GM12864 (cell line): ENCODE measurements at regions not wholly inside any gene's neighbourhood (a gene's known extent, or its start where the extent isn't known, plus 50 kb on each side); places are given as distances from the start of the nearest gene placed in this dataset.

Experiments used
- DNase-seq: peaks from one replicate; pipeline ENCODE4 v3.0.0-alpha.2; 2011; ENCODE audit warnings: low read depth
- H3K4me3 ChIP-seq: 2 replicates; pipeline ENCODE4 v1.5.1; 2011; ENCODE audit warnings: mild to moderate bottlenecking, low read depth, low read length, control low read depth
- CTCF ChIP-seq: IDR thresholded peaks from 2 replicates; pipeline ENCODE4 v1.5.1; 2011; ENCODE audit warnings: low read depth, mild to moderate bottlenecking, moderate library complexity, low read length, control low read depth, inconsistent platforms; ENCODE audit errors: missing control alignments

DNA sequence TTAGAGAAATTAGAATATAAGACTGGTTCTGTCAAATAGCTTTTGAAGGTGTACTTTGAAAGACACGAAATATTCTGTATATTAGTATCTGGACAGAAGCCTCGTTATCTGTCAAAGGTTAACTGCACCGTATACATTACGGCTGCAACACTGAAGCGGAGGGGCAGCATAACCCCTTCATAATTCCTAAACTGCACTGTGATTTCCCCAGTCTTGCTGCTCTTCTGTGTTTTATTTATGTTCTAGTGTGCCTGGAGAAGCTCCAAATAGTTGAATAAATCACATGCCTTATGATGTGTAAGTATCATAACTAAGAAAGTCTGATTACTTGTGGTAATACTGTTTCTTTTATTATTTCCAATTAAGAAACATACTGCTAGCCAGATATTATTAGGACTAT, 285.7 kb upstream of the ROBO2 start:
- no peak for TF ChIP-seq CTCF
- H3K4me3 ChIP-seq = no peak overlapping the region
- DNase-seq = no peak

DNA sequence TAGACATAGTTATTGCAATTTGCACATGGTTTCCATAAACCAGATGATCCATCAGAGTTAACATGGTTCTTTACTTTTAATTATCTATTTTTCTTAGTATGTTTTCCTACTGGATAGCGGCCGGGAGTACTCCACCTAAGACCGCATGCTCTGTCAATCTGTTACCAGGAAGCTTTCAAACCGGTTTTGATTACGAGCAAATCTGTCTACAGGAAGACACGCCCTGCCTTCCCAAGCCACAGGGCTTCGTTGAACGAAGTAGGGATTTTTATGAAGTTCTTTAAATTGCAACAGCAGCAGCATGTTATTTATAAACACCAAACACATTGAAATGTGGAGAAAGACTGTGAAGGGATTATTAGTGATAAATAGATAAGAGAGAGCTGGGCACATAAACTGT, 283.3 kb upstream of the ROBO2 start:
- H3K4me3 ChIP-seq = no peak overlapping the region
- no peak for TF ChIP-seq CTCF
- no peak for DNase-seq

GRCh38 chr3:76760336-76760735, 279.6 kb upstream of the ROBO2 start:
- no peak for TF ChIP-seq CTCF
- DNase-seq = no peak

GRCh38 chr3:76765511-76765910, 274.4 kb upstream of the ROBO2 start:
- TF ChIP-seq CTCF = no peak
- H3K4me3 ChIP-seq = no peak overlapping the region
- DNase-seq = no peak

More at GRCh38 chr3:76760336-76760735, 279.6 kb upstream of the ROBO2 start:
- H3K4me3 ChIP-seq = no peak overlapping the region

DNA sequence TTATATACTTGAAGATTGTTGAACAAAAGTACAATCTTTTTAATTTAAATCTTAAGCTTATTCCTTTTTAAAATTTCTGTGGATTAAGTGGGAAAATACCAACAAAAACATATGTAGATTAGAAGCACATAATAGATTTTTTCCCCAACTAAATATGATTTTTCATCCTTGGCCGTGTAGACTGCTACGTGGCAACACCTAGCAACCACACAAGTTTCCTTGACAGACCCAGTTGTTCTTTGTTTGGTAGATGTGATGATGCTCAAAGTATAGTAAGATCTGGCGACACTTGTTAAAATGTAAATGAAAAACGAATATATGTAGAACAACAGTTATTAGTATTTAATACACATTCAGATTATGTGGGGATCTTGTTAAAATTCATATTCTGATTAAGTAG, 271.0 kb upstream of the ROBO2 start:
- no peak overlapping the region for H3K4me3 ChIP-seq
- no peak for TF ChIP-seq CTCF
- no peak for DNase-seq

DNA sequence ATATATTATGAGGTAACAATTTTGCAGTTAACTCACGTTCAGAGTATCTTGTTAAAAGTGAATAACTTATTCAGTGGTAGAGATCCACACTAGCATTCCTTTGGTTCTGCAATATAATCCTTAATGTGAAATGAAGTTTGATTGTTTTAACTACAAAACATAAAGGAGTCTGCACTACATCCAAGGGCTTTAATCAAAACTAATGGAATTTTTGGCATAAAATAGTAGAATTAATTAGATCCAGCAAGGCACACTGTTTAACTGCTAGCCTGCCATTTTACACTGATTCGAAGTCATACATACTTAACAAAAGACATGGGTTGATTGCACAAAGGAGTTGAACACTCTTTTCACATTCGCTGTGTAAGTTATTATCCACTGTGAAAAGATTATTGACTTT, 263.0 kb upstream of the ROBO2 start:
- no peak for TF ChIP-seq CTCF
- no peak overlapping the region for H3K4me3 ChIP-seq
- no peak for DNase-seq

DNA sequence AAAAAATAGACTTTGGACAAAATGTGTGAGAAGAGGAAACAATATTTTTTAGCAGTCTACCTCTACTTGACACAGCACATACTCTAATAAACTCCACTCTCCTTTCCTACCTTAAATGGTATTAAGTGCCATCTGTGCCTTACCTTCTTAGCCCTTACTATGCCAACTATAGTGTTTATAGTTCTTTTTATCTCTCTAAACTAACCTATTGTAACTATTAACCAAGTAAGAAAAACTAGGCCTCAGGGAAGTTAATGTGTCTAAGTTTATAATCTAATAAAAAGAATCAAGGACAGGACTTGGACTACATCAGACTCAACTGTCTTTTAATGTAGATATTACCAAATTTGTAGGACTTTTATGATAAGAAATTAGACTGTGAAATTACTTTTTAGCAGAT, 251.7 kb upstream of the ROBO2 start:
- no peak for TF ChIP-seq CTCF
- no peak overlapping the region for H3K4me3 ChIP-seq
- no peak for DNase-seq
